Left lung (tissue), 4 donors: ENCODE measurements at regions not wholly inside any gene's neighbourhood (a gene's known extent, or its start where the extent isn't known, plus 50 kb on each side); places are given as distances from the start of the nearest gene placed in this dataset.
A peak's percentile ranks its signal among the peaks of the same experiment; 100 is the strongest.

ENCODE experiments used
- ATAC-seq: fragments of 200-7000 bp; cut with Tn5 transposase; one replicate; pipeline ENCODE4 v1.9.1; 2020; ENCODE audit warnings: moderate library complexity
- DNase-seq, 4 donors: peaks; one replicate each; pipeline ENCODE4 v3.0.0-alpha.2; 2013 to 2020
- H3K27ac ChIP-seq, 2 donors: fragments of 200-600 bp; sonication (generic) in 1 of 2; one replicate each; pipeline versions ENCODE4 v1.5.0 to v1.8.0; 2020 to 2021
- H3K27me3 ChIP-seq, 2 donors: fragments of 200-600 bp; sonication (generic) in 1 of 2; one replicate each; pipeline versions ENCODE4 v1.5.0 to v1.8.0; 2020 to 2021
- H3K36me3 ChIP-seq, 2 donors: fragments of 200-600 bp; sonication (generic) in 1 of 2; one replicate each; pipeline versions ENCODE4 v1.5.0 to v1.8.0; 2020 to 2021
- H3K4me1 ChIP-seq, 2 donors: fragments of 200-600 bp; one replicate each; pipeline ENCODE4 v1.8.0; 2021
- H3K4me3 ChIP-seq, 2 donors: fragments of 200-600 bp; sonication (generic) in 1 of 2; one replicate each; pipeline versions ENCODE4 v1.5.0 to v1.8.0; 2020 to 2021; ENCODE audit warnings: mild to moderate bottlenecking in 1 of 2
- H3K9me3 ChIP-seq, 2 donors: fragments of 200-600 bp; sonication (generic) in 1 of 2; one replicate each; pipeline versions ENCODE4 v1.5.0 to v1.8.0; 2020 to 2021
- intact Hi-C, 2 donors: fragments of 100-400 bp; cut with DNase I; formaldehyde crosslinking; loops; one replicate each; pipeline versions ENCODE4 v1.11.2 to v1.14.2; 2022
- TF ChIP-seq, protein P1 (sequence below), 2 donors: fragments of 200-600 bp; sonication (generic) in 1 of 2; IDR thresholded peaks; one replicate each; pipeline versions ENCODE4 v1.5.0 to v1.8.0; 2021; ENCODE audit warnings: antibody characterized with exemption in 2 of 2
- donor health status: DM: no; HTN: yes; CAD: no.
- donor health status: DM: no; HTN: no; CAD: no.

GRCh38 chr2:241957276-241957675 is 87.7 kb downstream of the RTP5 start:
- Histone ChIP-seq H3K36me3 (no peaks in the 10 kb centered on the region), H3K4me1 (peaks cover 0 to 9% of the 10 kb centered on the region in 2 donors), H3K27me3 (no peaks in the 10 kb centered on the region), H3K4me3 (no peak overlapping the region), H3K27ac (no peak overlapping the region), H3K9me3 (no peaks in the 10 kb centered on the region)
- ATAC-seq (no peak), DNase-seq (no peak)
- TF ChIP-seq, protein P1, sequence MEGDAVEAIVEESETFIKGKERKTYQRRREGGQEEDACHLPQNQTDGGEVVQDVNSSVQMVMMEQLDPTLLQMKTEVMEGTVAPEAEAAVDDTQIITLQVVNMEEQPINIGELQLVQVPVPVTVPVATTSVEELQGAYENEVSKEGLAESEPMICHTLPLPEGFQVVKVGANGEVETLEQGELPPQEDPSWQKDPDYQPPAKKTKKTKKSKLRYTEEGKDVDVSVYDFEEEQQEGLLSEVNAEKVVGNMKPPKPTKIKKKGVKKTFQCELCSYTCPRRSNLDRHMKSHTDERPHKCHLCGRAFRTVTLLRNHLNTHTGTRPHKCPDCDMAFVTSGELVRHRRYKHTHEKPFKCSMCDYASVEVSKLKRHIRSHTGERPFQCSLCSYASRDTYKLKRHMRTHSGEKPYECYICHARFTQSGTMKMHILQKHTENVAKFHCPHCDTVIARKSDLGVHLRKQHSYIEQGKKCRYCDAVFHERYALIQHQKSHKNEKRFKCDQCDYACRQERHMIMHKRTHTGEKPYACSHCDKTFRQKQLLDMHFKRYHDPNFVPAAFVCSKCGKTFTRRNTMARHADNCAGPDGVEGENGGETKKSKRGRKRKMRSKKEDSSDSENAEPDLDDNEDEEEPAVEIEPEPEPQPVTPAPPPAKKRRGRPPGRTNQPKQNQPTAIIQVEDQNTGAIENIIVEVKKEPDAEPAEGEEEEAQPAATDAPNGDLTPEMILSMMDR (IDR thresholded peaks at IDR 0.05) = no peak
- intact Hi-C loops = no loop called here

- Histone ChIP-seq H3K4me1 (peaks cover 0 to 9% of the 10 kb centered on the region in 2 donors), H3K9me3 (no peaks in the 10 kb centered on the region), H3K27ac (no peak overlapping the region), H3K4me3 (no peak overlapping the region), H3K27me3 (no peaks in the 10 kb centered on the region), H3K36me3 (no peaks in the 10 kb centered on the region)
- ATAC-seq (no peak), DNase-seq (no peak)
- intact Hi-C loops = no loop called here
- TF ChIP-seq, protein P1 (IDR thresholded peaks at IDR 0.05) = no peak
Measured at GRCh38 chr2:241958818-241959545, 89.5 kb downstream of the RTP5 start.

DNA sequence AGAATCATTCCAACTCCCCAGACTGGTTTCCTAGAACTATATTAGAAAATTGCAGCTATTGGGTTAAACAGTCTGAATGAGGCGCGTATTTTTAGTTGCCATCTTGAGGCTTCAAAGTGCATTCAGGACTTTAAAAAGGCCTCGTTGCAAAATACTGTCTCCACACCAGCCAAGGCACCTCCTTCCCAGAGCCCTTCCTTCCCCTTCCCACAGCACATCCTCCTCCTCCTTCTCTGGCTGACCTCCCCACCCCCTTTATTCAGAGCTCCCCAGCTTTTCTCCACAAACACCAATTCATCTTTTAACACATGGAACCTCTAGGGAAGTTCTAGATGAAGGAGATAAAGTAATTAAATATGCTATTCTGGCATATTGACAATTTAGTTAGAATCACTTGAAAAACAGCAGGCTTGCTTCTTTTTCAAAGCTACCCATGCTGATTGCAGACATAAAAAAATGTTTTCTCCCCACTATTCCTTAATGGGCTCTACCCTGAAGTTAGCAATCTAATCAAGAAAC is 90.3 kb downstream of the RTP5 start:
- no peaks in the 10 kb centered on the region for H3K9me3 ChIP-seq
- H3K4me3 ChIP-seq = no peak overlapping the region
- no peaks in the 10 kb centered on the region for H3K27me3 ChIP-seq
- H3K27ac ChIP-seq = no peak overlapping the region
- TF ChIP-seq, protein P1 (IDR thresholded peaks at IDR 0.05) = no peak
- DNase-seq (no peak), ATAC-seq (peak; percentile 29)
- peaks cover 0 to 9% of the 10 kb centered on the region in 2 donors for H3K4me1 ChIP-seq
- no peaks in the 10 kb centered on the region for H3K36me3 ChIP-seq
- intact Hi-C loops = no loop called here

DNA sequence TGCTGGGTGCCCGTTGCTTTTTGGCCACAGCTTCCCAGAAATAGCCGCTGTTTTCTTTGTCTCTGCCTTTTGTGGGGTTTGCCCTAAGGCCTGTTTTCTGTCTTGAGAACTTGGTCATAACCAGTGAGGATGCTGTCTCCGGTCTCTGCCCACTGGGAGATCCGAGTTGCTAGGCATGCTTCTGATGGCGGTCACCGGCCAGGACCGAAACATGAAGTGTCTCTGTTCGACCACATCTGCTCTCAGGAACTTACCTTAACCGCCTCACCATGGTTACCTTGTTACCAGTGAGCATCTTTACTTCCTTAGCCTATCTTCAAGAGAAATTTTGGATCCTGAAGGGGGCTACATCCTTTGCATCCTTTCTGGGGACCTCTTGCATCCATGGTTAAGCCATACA is 91.9 kb downstream of the RTP5 start:
- no peak for DNase-seq
- Histone ChIP-seq H3K4me1 (peaks cover 0 to 14% of the 10 kb centered on the region in 2 donors), H3K27ac (no peak overlapping the region), H3K9me3 (no peaks in the 10 kb centered on the region), H3K27me3 (no peaks in the 10 kb centered on the region), H3K4me3 (no peak overlapping the region), H3K36me3 (no peaks in the 10 kb centered on the region)
- intact Hi-C loops = no loop called here
- no peak for ATAC-seq
- TF ChIP-seq, protein P1 (IDR thresholded peaks at IDR 0.05) = no peak

- intact Hi-C loops = no loop called here
- Histone ChIP-seq H3K4me1 (peaks cover 0 to 14% of the 10 kb centered on the region in 2 donors), H3K4me3 (no peak overlapping the region), H3K27ac (no peak overlapping the region), H3K9me3 (no peaks in the 10 kb centered on the region), H3K27me3 (no peaks in the 10 kb centered on the region), H3K36me3 (no peaks in the 10 kb centered on the region)
- DNase-seq (no peak), ATAC-seq (no peak)
- TF ChIP-seq, protein P1 (IDR thresholded peaks at IDR 0.05) = no peak
Measured at GRCh38 chr2:241964133-241964532, 94.6 kb downstream of the RTP5 start.
